PC-9 (cell line): ENCODE measurements at regions not wholly inside any gene's neighbourhood (a gene's known extent, or its start where the extent isn't known, plus 50 kb on each side); places are given as distances from the start of the nearest gene placed in this dataset.

Experiments
- BruUV-seq: library from RNA; stranded (reverse); fragments of 400-500 nt; replicated peaks from 2 replicates; lab custom pipeline; 2021; lab: Mats Ljungman, UMichigan
- CTCF ChIA-PET: fragments of 300-600 bp; sonication (Branson Sonifier 250); formaldehyde crosslinking; loops from one replicate; lab custom pipeline; 2022; ENCODE audit warnings: antibody characterized with exemption; lab: Charles Lee
- POLR2A ChIA-PET: fragments of 300-600 bp; sonication (Branson Sonifier 250); formaldehyde crosslinking; loops from one replicate; lab custom pipeline; 2022; ENCODE audit warnings: antibody characterized with exemption; ENCODE audit not compliant: unreplicated experiment; lab: Charles Lee
- DNase-seq, 2 experiments: peaks; one replicate each; pipeline versions ENCODE4 v3.0.0 to v3.0.0-alpha.2; 2015 to 2022; ENCODE audit warnings: mixed read lengths in 1 of 2
- H2AFZ ChIP-seq: fragments of 200-600 bp; sonication (generic); 2 replicates; pipeline ENCODE4 v1.8.1; 2017; ENCODE audit warnings: antibody characterized with exemption
- H3F3A ChIP-seq: fragments of 200-600 bp; sonication (generic); 2 replicates; pipeline ENCODE4 v1.8.1; 2017; ENCODE audit warnings: antibody characterized with exemption, mild to moderate bottlenecking, low read depth; ENCODE audit not compliant: insufficient read depth
- H3K27ac ChIP-seq: fragments of 200-600 bp; sonication (generic); 2 replicates; pipeline ENCODE4 v1.6.1; 2016; ENCODE audit warnings: mixed run types
- H3K27me3 ChIP-seq: fragments of 200-600 bp; sonication (generic); 2 replicates; pipeline ENCODE4 v1.6.1; 2016; ENCODE audit warnings: low read depth, mixed run types; ENCODE audit not compliant: insufficient read depth
- H3K36me3 ChIP-seq: fragments of 200-600 bp; sonication (generic); 2 replicates; pipeline ENCODE4 v1.6.1; 2016; ENCODE audit warnings: low read depth, mixed run types
- H3K4me1 ChIP-seq: fragments of 200-600 bp; sonication (generic); replicated peaks from 2 replicates; pipeline ENCODE4 v1.6.1; 2016; ENCODE audit warnings: mixed run types; ENCODE audit not compliant: insufficient read depth
- H3K4me2 ChIP-seq: fragments of 200-600 bp; sonication (generic); 2 replicates; pipeline ENCODE4 v1.6.1; 2017; ENCODE audit warnings: mixed run types
- H3K4me3 ChIP-seq: fragments of 200-600 bp; sonication (generic); 2 replicates; pipeline ENCODE4 v1.6.1; 2016; ENCODE audit warnings: mixed run types
- H3K79me2 ChIP-seq: fragments of 200-600 bp; sonication (generic); 2 replicates; pipeline ENCODE4 v1.6.1; 2017; ENCODE audit warnings: low read depth, mixed run types
- H3K9me2 ChIP-seq: fragments of 200-600 bp; sonication (generic); 2 replicates; pipeline ENCODE4 v1.8.1; 2017; ENCODE audit warnings: mild to moderate bottlenecking; ENCODE audit not compliant: insufficient read depth
- H3K9me3 ChIP-seq: fragments of 200-600 bp; sonication (generic); 2 replicates; pipeline ENCODE4 v1.8.1; 2016; ENCODE audit warnings: low read depth; ENCODE audit not compliant: insufficient read depth
- H4K20me1 ChIP-seq: fragments of 200-600 bp; sonication (generic); 2 replicates; pipeline ENCODE4 v1.8.1; 2017; ENCODE audit not compliant: insufficient read depth
- CTCF ChIP-seq: fragments of 200-600 bp; sonication (generic); conservative IDR thresholded peaks from 2 replicates; pipeline ENCODE4 v1.6.1; 2017; ENCODE audit warnings: mixed run types, antibody characterized with exemption, mild to moderate bottlenecking, moderate library complexity
- EZH2 ChIP-seq: fragments of 200-600 bp; sonication (generic); IDR thresholded peaks from 2 replicates; pipeline ENCODE4 v1.8.0; 2017; ENCODE audit warnings: antibody characterized with exemption, low read depth
- intact Hi-C: fragments of 100-400 bp; cut with micrococcal nuclease; formaldehyde crosslinking; loops from one replicate; pipeline ENCODE4 v1.10.0; 2022; ENCODE audit not compliant: unreplicated experiment

DNA sequence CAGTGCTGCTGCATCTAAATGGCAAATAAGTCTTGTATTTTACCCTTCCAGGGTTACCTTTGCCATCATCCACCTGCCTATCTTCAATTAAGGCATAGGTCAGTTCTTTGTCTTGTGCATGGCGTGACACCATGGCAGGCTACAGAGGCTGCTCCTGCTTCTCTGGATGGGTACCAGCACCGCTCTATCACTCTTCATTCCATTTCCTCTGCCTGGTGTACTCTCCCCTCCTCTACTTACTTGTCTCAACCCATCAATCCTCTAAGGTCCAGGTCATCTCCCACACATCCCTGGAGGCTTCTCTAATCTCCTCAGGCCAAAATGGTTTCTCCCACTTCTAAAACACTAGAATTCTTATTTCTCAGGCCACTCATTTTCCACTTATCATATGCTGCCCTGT, 257.5 kb downstream of the BARHL2 start:
- POLR2A ChIA-PET, result no interaction called here
- intact Hi-C loops, result no loop called here
- TF ChIP-seq CTCF (no peak), EZH2 (no peak)
- Histone ChIP-seq H3F3A (no peaks in the 10 kb centered on the region), H3K9me3 (no peaks in the 10 kb centered on the region), H3K36me3 (no peaks in the 10 kb centered on the region), H3K9me2 (no peaks in the 10 kb centered on the region; the same call in 1 of the 2 replicates), H2AFZ (no peak overlapping the region), H3K27me3 (no peaks in the 10 kb centered on the region), H3K4me3 (no peak overlapping the region), H3K4me1 (no peaks in the 10 kb centered on the region), H4K20me1 (no peaks in the 10 kb centered on the region), H3K4me2 (no peak overlapping the region), H3K27ac (no peak overlapping the region), H3K79me2 (no peaks in the 10 kb centered on the region)
- no peak for DNase-seq
- CTCF ChIA-PET, result no interaction called here
- no TSS peak for BruUV-seq

GRCh38 chr1:90457985-90458384, 259.1 kb downstream of the BARHL2 start:
- H3K27ac ChIP-seq, result no peak overlapping the region
- TF ChIP-seq EZH2 (no peak), CTCF (no peak)
- no TSS peak for BruUV-seq
- H3K79me2 ChIP-seq, result no peaks in the 10 kb centered on the region
- H4K20me1 ChIP-seq, result no peaks in the 10 kb centered on the region
- H3K4me3 ChIP-seq, result no peak overlapping the region
- ChIA-PET CTCF (no interaction called here), POLR2A (interaction anchor here (0.6 kb wide), 1 partner anchor 452 kb away, joined by 4 read pairs; no protein-coding TSS in a partner anchor)
- H3K4me1 ChIP-seq, result no peaks in the 10 kb centered on the region
- no peak overlapping the region for H3K4me2 ChIP-seq
- DNase-seq, result no peak
- H2AFZ ChIP-seq, result no peak overlapping the region
- no peaks in the 10 kb centered on the region for H3K27me3 ChIP-seq
- no peaks in the 10 kb centered on the region for H3K36me3 ChIP-seq
- H3K9me2 ChIP-seq, result no peaks in the 10 kb centered on the region; the same call in 1 of the 2 replicates
- H3K9me3 ChIP-seq, result no peaks in the 10 kb centered on the region
- H3F3A ChIP-seq, result no peaks in the 10 kb centered on the region
- intact Hi-C loops, result no loop called here

- Histone ChIP-seq H3K9me2 (no peaks in the 10 kb centered on the region; the same call in 1 of the 2 replicates), H3K36me3 (no peaks in the 10 kb centered on the region), H3K27me3 (no peaks in the 10 kb centered on the region), H4K20me1 (no peaks in the 10 kb centered on the region), H3K4me3 (no peak overlapping the region), H3K9me3 (no peaks in the 10 kb centered on the region), H3K27ac (no peak overlapping the region), H3K4me2 (no peak overlapping the region), H2AFZ (no peak overlapping the region), H3F3A (no peaks in the 10 kb centered on the region), H3K4me1 (no peaks in the 10 kb centered on the region), H3K79me2 (no peaks in the 10 kb centered on the region)
- no peak for DNase-seq
- intact Hi-C loops, result no loop called here
- POLR2A ChIA-PET, result no interaction called here
- CTCF ChIA-PET, result no interaction called here
- BruUV-seq, result no TSS peak
- TF ChIP-seq CTCF (no peak), EZH2 (no peak)
Measured at GRCh38 chr1:90452491-90452890, 264.6 kb downstream of the BARHL2 start.
